GM10248 (cell line): ENCODE measurements at regions not wholly inside any gene's neighbourhood (a gene's known extent, or its start where the extent isn't known, plus 50 kb on each side); places are given as distances from the start of the nearest gene placed in this dataset.

Experiments
- CTCF ChIA-PET: fragments of 300-600 bp; sonication (Branson Sonifier 250); formaldehyde crosslinking; extraction: SDS; loops from one replicate; lab custom pipeline; 2021; ENCODE audit warnings: antibody characterized with exemption; lab: Yijun Ruan, JAX
- POLR2A ChIA-PET: fragments of 350-650 bp; sonication (Branson Sonifier 250); formaldehyde crosslinking; extraction: SDS; loops from one replicate; lab custom pipeline; 2020; ENCODE audit warnings: antibody characterized with exemption; lab: Yijun Ruan, JAX
- DNase-seq: peaks from one replicate; pipeline ENCODE4 v3.0.0; 2012; ENCODE audit errors: extremely low spot score
- TF ChIP-seq, protein P1 (sequence below): IDR thresholded peaks from 2 replicates; pipeline ENCODE4 v1.5.1; 2012; ENCODE audit warnings: mild to moderate bottlenecking, low read depth; ENCODE audit errors: extremely low read depth, missing control alignments, control extremely low read depth

DNA sequence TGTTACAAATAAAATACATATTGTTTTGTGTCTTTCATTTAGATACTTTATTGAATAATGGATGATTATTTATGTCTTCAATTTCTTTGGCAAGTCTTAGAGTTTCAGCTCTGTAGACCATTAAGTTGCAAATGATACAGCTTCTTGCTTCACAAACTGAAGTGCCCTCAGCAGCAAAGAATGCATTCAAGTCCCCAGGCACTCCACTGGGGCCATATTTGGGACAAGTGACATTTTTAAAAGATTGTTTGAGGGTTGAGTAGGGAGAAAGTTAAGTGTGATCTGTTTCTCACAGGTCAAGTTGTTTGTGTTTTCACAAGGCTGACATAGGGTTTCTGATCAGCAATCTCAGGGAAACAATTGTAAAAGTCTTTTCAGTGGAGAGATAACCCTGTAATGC lies 400.7 kb downstream of the PLA2G4A start:
- POLR2A ChIA-PET, result no interaction called here
- CTCF ChIA-PET, result no interaction called here
- TF ChIP-seq, protein P1, sequence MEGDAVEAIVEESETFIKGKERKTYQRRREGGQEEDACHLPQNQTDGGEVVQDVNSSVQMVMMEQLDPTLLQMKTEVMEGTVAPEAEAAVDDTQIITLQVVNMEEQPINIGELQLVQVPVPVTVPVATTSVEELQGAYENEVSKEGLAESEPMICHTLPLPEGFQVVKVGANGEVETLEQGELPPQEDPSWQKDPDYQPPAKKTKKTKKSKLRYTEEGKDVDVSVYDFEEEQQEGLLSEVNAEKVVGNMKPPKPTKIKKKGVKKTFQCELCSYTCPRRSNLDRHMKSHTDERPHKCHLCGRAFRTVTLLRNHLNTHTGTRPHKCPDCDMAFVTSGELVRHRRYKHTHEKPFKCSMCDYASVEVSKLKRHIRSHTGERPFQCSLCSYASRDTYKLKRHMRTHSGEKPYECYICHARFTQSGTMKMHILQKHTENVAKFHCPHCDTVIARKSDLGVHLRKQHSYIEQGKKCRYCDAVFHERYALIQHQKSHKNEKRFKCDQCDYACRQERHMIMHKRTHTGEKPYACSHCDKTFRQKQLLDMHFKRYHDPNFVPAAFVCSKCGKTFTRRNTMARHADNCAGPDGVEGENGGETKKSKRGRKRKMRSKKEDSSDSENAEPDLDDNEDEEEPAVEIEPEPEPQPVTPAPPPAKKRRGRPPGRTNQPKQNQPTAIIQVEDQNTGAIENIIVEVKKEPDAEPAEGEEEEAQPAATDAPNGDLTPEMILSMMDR, result no peak
- no peak for DNase-seq

DNA sequence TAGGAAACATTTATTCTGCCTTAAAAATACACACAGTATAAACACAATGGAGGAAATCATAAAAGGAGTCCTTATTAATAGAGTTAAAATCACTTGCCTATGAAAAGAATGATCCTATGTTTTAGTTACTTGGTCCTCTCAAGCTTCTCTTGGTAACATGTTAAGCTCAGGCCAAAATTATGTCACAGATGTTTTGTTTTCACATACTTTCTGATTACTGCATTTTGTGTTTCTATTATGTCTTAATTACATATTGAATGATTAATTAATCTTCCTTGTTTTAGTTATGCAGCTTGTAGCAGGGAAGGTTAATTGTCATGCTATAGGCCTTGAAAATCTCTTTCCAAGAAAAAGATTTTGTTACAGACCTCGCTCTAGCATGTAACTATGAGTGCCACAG lies 406.0 kb downstream of the PLA2G4A start:
- ChIA-PET CTCF (interaction anchor here (1.5 to 2.7 kb wide), 2 partner anchors 10 to 87 kb away, joined by 4 to 7 read pairs; no protein-coding TSS in a partner anchor), POLR2A (no interaction called here)
- TF ChIP-seq, protein P1, result no peak
- no peak for DNase-seq

DNA sequence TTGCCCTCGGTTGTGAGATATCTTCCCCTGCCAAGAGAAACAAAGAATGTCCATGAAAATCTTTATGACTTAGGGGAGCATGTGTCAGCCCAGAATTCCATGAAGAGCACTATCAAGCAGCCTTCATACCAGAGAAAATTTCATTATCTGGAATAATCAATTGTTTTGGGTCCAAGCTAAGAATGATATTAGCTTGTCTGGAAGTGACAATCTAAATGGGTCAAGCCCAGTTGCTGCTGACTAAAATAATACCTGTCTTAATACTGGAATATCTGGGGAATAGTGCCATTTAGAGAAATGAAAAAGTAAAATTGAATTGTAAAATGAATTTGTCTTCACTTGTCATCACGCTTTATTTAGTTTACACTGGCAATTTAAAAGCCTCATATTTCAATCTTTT lies 407.4 kb downstream of the PLA2G4A start:
- no peak for DNase-seq
- CTCF ChIA-PET, result interaction anchor here (1.5 to 2.7 kb wide), 2 partner anchors 12 to 86 kb away, joined by 4 to 7 read pairs; no protein-coding TSS in a partner anchor
- POLR2A ChIA-PET, result no interaction called here
- TF ChIP-seq, protein P1, result no peak

GRCh38 chr1:187236676-187237075 lies 407.9 kb downstream of the PLA2G4A start:
- TF ChIP-seq, protein P1, result no peak
- no peak for DNase-seq
- POLR2A ChIA-PET, result no interaction called here
- CTCF ChIA-PET, result no interaction called here

- ChIA-PET CTCF (no interaction called here), POLR2A (no interaction called here)
- DNase-seq, result no peak
- TF ChIP-seq, protein P1, result no peak
Measured at GRCh38 chr1:187237542-187237941, 408.8 kb downstream of the PLA2G4A start.

DNA sequence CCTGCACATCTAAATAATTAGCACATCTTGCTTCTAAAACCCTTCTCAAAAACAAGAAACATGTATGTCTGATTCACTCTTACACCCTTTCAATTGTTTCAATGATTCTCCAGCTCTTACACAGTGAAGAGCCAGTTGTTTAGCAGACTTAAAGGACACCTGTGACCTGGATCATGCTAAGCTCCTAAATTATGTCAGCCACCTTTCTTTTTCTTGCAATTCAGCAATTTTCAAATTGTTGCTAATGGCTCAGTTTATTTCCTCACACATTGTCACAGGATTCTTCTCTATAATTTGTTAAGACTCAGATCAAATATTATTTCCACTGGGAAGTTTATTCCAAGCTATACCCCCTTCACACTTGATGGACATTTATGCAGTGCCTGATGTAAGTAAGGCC lies 413.2 kb downstream of the PLA2G4A start:
- ChIA-PET CTCF (interaction anchor here (1.1 to 1.9 kb wide), 2 partner anchors 18 to 42 kb away, joined by 3 to 4 read pairs; no protein-coding TSS in a partner anchor), POLR2A (no interaction called here)
- TF ChIP-seq, protein P1, result no peak
- DNase-seq, result no peak
